ENCODE measurements at regions not wholly inside any gene's neighbourhood (a gene's known extent, or its start where the extent isn't known, plus 50 kb on each side); places are given as distances from the start of the nearest gene placed in this dataset.
A peak's percentile ranks its signal among the peaks of the same experiment; 100 is the strongest.
"Not testable (repeated sequence)": the region's sequence is repeated elsewhere in the genome, so short reads cannot be mapped to it uniquely, and the experiment has no call there.

- no peaks in the 10 kb centered on the region for H3K36me3 ChIP-seq (ENCODE audit: insufficient read depth, low read depth, low read length)
- no peaks in the 10 kb centered on the region for H3K9me3 ChIP-seq (ENCODE audit: insufficient read depth, low read depth, low read length)
- no peak overlapping the region for H3K4me3 ChIP-seq (ENCODE audit: low read length)
- no peaks in the 10 kb centered on the region for H3K4me1 ChIP-seq (ENCODE audit: insufficient read depth, low read length)
- H3K27ac ChIP-seq (ENCODE audit: low read length), result no peak overlapping the region
- no peak overlapping the region for H3K9ac ChIP-seq (ENCODE audit: low read depth, low read length)
- no peaks in the 10 kb centered on the region for H3K27me3 ChIP-seq (ENCODE audit: insufficient read depth, low read length)
Observed at GRCh38 chr1:81287411-81288080, 513.2 kb upstream of the ADGRL2 start.

- no peaks in the 10 kb centered on the region for H3K36me3 ChIP-seq (ENCODE audit: insufficient read depth, low read depth, low read length)
- H3K4me3 ChIP-seq (ENCODE audit: low read length), result no peak overlapping the region
- H3K9ac ChIP-seq (ENCODE audit: low read depth, low read length), result no peak overlapping the region
- no peak overlapping the region for H3K27ac ChIP-seq (ENCODE audit: low read length)
- peaks cover 17% of the 10 kb centered on the region for H3K4me1 ChIP-seq (ENCODE audit: insufficient read depth, low read length)
- no peaks in the 10 kb centered on the region for H3K9me3 ChIP-seq (ENCODE audit: insufficient read depth, low read depth, low read length)
- no peaks in the 10 kb centered on the region for H3K27me3 ChIP-seq (ENCODE audit: insufficient read depth, low read length)
Observed at GRCh38 chr1:81270051-81270450, 530.7 kb upstream of the ADGRL2 start.

GRCh38 chr1:81264976-81265375 lies 535.8 kb upstream of the ADGRL2 start:
- Histone ChIP-seq H3K9ac (ENCODE audit: low read depth, low read length) (no peak overlapping the region; the same call in 1 of the 2 replicates), H3K36me3 (ENCODE audit: insufficient read depth, low read depth, low read length) (no peaks in the 10 kb centered on the region), H3K27ac (ENCODE audit: low read length) (no peak overlapping the region), H3K9me3 (ENCODE audit: insufficient read depth, low read depth, low read length) (no peaks in the 10 kb centered on the region), H3K4me3 (ENCODE audit: low read length) (peak overlapping the region; percentile 36; the same call in 1 of the 2 replicates), H3K4me1 (ENCODE audit: insufficient read depth, low read length) (peaks cover 19% of the 10 kb centered on the region), H3K27me3 (ENCODE audit: insufficient read depth, low read length) (no peaks in the 10 kb centered on the region)

GRCh38 chr1:81259625-81260411 lies 540.9 kb upstream of the ADGRL2 start:
- no peaks in the 10 kb centered on the region for H3K27me3 ChIP-seq (ENCODE audit: insufficient read depth, low read length)
- no peaks in the 10 kb centered on the region for H3K36me3 ChIP-seq (ENCODE audit: insufficient read depth, low read depth, low read length)
- H3K4me3 ChIP-seq (ENCODE audit: low read length), result no peak overlapping the region
- no peak overlapping the region for H3K9ac ChIP-seq (ENCODE audit: low read depth, low read length)
- no peak overlapping the region for H3K27ac ChIP-seq (ENCODE audit: low read length)
- peaks cover 6% of the 10 kb centered on the region; the same call in 1 of the 2 replicates for H3K4me1 ChIP-seq (ENCODE audit: insufficient read depth, low read length)
- no peaks in the 10 kb centered on the region for H3K9me3 ChIP-seq (ENCODE audit: insufficient read depth, low read depth, low read length)

- no peaks in the 10 kb centered on the region for H3K27me3 ChIP-seq (ENCODE audit: insufficient read depth, low read length)
- H3K4me1 ChIP-seq (ENCODE audit: insufficient read depth, low read length), result peaks cover 34% of the 10 kb centered on the region
- no peak overlapping the region for H3K9ac ChIP-seq (ENCODE audit: low read depth, low read length)
- no peak overlapping the region for H3K27ac ChIP-seq (ENCODE audit: low read length)
- no peaks in the 10 kb centered on the region for H3K9me3 ChIP-seq (ENCODE audit: insufficient read depth, low read depth, low read length)
- H3K36me3 ChIP-seq (ENCODE audit: insufficient read depth, low read depth, low read length), result peaks cover 15% of the 10 kb centered on the region
- no peak overlapping the region for H3K4me3 ChIP-seq (ENCODE audit: low read length)
Observed at GRCh38 chr1:81254560-81254959, 546.2 kb upstream of the ADGRL2 start.

GRCh38 chr1:81254068-81254467 lies 546.7 kb upstream of the ADGRL2 start:
- no peak overlapping the region for H3K4me3 ChIP-seq (ENCODE audit: low read length)
- peaks cover 16% of the 10 kb centered on the region for H3K36me3 ChIP-seq (ENCODE audit: insufficient read depth, low read depth, low read length)
- no peak overlapping the region; the same call in 1 of the 2 replicates for H3K9ac ChIP-seq (ENCODE audit: low read depth, low read length)

GRCh38 chr1:81252471-81253151 lies 548.1 kb upstream of the ADGRL2 start:
- peaks cover 34% of the 10 kb centered on the region for H3K4me1 ChIP-seq (ENCODE audit: insufficient read depth, low read length)
- peaks cover 28% of the 10 kb centered on the region for H3K36me3 ChIP-seq (ENCODE audit: insufficient read depth, low read depth, low read length)
- no peak overlapping the region for H3K4me3 ChIP-seq (ENCODE audit: low read length)
- no peaks in the 10 kb centered on the region for H3K9me3 ChIP-seq (ENCODE audit: insufficient read depth, low read depth, low read length)
- peak overlapping the region; percentile 21; the same call in 1 of the 2 replicates for H3K9ac ChIP-seq (ENCODE audit: low read depth, low read length)
- H3K27me3 ChIP-seq (ENCODE audit: insufficient read depth, low read length), result no peaks in the 10 kb centered on the region
- peak overlapping the region; percentile 20 for H3K27ac ChIP-seq (ENCODE audit: low read length)

More at GRCh38 chr1:81254068-81254467, 546.7 kb upstream of the ADGRL2 start:
- Histone ChIP-seq H3K9me3 (ENCODE audit: insufficient read depth, low read depth, low read length) (no peaks in the 10 kb centered on the region), H3K27me3 (ENCODE audit: insufficient read depth, low read length) (no peaks in the 10 kb centered on the region), H3K4me1 (ENCODE audit: insufficient read depth, low read length) (peaks cover 34% of the 10 kb centered on the region), H3K27ac (ENCODE audit: low read length) (no peak overlapping the region)

- peaks cover 34% of the 10 kb centered on the region for H3K4me1 ChIP-seq (ENCODE audit: insufficient read depth, low read length)
- H3K4me3 ChIP-seq (ENCODE audit: low read length), result peak overlapping the region; percentile 50
- H3K9ac ChIP-seq (ENCODE audit: low read depth, low read length), result peak overlapping the region; percentile 66
- peak overlapping the region; percentile 86 for H3K27ac ChIP-seq (ENCODE audit: low read length)
- not testable (repeated sequence) for H3K9me3 ChIP-seq (ENCODE audit: insufficient read depth, low read depth, low read length); H3K27me3 ChIP-seq (ENCODE audit: insufficient read depth, low read length)
- peaks cover 28% of the 10 kb centered on the region for H3K36me3 ChIP-seq (ENCODE audit: insufficient read depth, low read depth, low read length)
Observed at GRCh38 chr1:81250825-81251224, 549.9 kb upstream of the ADGRL2 start.

- peaks cover 16% of the 10 kb centered on the region for H3K36me3 ChIP-seq (ENCODE audit: insufficient read depth, low read depth, low read length)
- H3K4me3 ChIP-seq (ENCODE audit: low read length), result peak overlapping the region; percentile 70
- not testable (repeated sequence) for H3K27me3 ChIP-seq (ENCODE audit: insufficient read depth, low read length); H3K9me3 ChIP-seq (ENCODE audit: insufficient read depth, low read depth, low read length); H3K27ac ChIP-seq (ENCODE audit: low read length)
- H3K9ac ChIP-seq (ENCODE audit: low read depth, low read length), result peak overlapping the region; percentile 86
- peaks cover 21% of the 10 kb centered on the region for H3K4me1 ChIP-seq (ENCODE audit: insufficient read depth, low read length)
Observed at GRCh38 chr1:81245084-81245715, 555.5 kb upstream of the ADGRL2 start.

- H3K4me3 ChIP-seq (ENCODE audit: low read length); H3K9ac ChIP-seq (ENCODE audit: low read depth, low read length); H3K9me3 ChIP-seq (ENCODE audit: insufficient read depth, low read depth, low read length); H3K27ac ChIP-seq (ENCODE audit: low read length); H3K27me3 ChIP-seq (ENCODE audit: insufficient read depth, low read length): not testable (repeated sequence)
- H3K36me3 ChIP-seq (ENCODE audit: insufficient read depth, low read depth, low read length), result peaks cover 13% of the 10 kb centered on the region
- H3K4me1 ChIP-seq (ENCODE audit: insufficient read depth, low read length), result peaks cover 24% of the 10 kb centered on the region
Observed at GRCh38 chr1:81244612-81245011, 556.1 kb upstream of the ADGRL2 start.

- peaks cover 49% of the 10 kb centered on the region for H3K4me1 ChIP-seq (ENCODE audit: insufficient read depth, low read length)
Observed at GRCh38 chr1:81242103-81242502, 558.6 kb upstream of the ADGRL2 start.

More at GRCh38 chr1:81242103-81242502, 558.6 kb upstream of the ADGRL2 start:
- no peak overlapping the region for H3K27ac ChIP-seq (ENCODE audit: low read length)
- no peaks in the 10 kb centered on the region for H3K27me3 ChIP-seq (ENCODE audit: insufficient read depth, low read length)
- H3K36me3 ChIP-seq (ENCODE audit: insufficient read depth, low read depth, low read length), result no peaks in the 10 kb centered on the region
- no peaks in the 10 kb centered on the region for H3K9me3 ChIP-seq (ENCODE audit: insufficient read depth, low read depth, low read length)
- H3K4me3 ChIP-seq (ENCODE audit: low read length), result no peak overlapping the region
- H3K9ac ChIP-seq (ENCODE audit: low read depth, low read length), result no peak overlapping the region

Measured in iPS-20b (cell line).